SK-N-SH treated with all-trans-retinoic acid at 6 μM for 48 hours (cell line): ENCODE measurements at regions not wholly inside any gene's neighbourhood (a gene's known extent, or its start where the extent isn't known, plus 50 kb on each side); places are given as distances from the start of the nearest gene placed in this dataset.
A peak's percentile ranks its signal among the peaks of the same experiment; 100 is the strongest.

Experiments used
- ATAC-seq: fragments of 200-7000 bp; cut with Tn5 transposase; 3 replicates; pipeline ENCODE4 v1.9.1; 2020; ENCODE audit warnings: mild to moderate bottlenecking, moderate library complexity
- ARNTL ChIP-seq: fragments of 450-650 bp; formaldehyde crosslinking; IDR thresholded peaks from 2 replicates; pipeline ENCODE4 v1.5.0; 2020; ENCODE audit warnings: low read depth, mild to moderate bottlenecking, moderate library complexity, borderline replicate concordance
- BACH2 ChIP-seq: fragments of 250-450 bp; sonication (Bioruptor Pico); IDR thresholded peaks from 2 replicates; pipeline ENCODE4 v1.9.0; 2021; ENCODE audit warnings: mild to moderate bottlenecking, borderline replicate concordance
- CSDC2 ChIP-seq: fragments of 250-450 bp; sonication (Bioruptor Pico); IDR thresholded peaks from 2 replicates; pipeline ENCODE4 v1.5.0; 2020; ENCODE audit warnings: mild to moderate bottlenecking, moderate library complexity
- CSRNP3 ChIP-seq: fragments of 250-450 bp; sonication (Bioruptor Pico); IDR thresholded peaks from 2 replicates; pipeline ENCODE4 v1.5.1; 2021; ENCODE audit warnings: mild to moderate bottlenecking, moderate library complexity
- ESRRG ChIP-seq: fragments of 250-450 bp; sonication (Bioruptor Pico); IDR thresholded peaks from 2 replicates; pipeline ENCODE4 v1.6.1; 2021; ENCODE audit warnings: mild to moderate bottlenecking
- GLIS3 ChIP-seq: fragments of 250-450 bp; sonication (Bioruptor Pico); IDR thresholded peaks from 2 replicates; pipeline ENCODE4 v1.5.0; 2020; ENCODE audit warnings: mild to moderate bottlenecking, moderate library complexity
- ISL1 ChIP-seq: fragments of 250-450 bp; sonication (Bioruptor Pico); IDR thresholded peaks from 2 replicates; pipeline ENCODE4 v2.1.2; 2022; ENCODE audit warnings: mild to moderate bottlenecking, moderate library complexity
- OSR1 ChIP-seq: fragments of 250-450 bp; sonication (Bioruptor Pico); IDR thresholded peaks from 2 replicates; pipeline ENCODE4 v1.8.0; 2022; ENCODE audit warnings: moderate library complexity, mild to moderate bottlenecking, inconsistent platforms
- PPARA ChIP-seq: fragments of 250-450 bp; sonication (Bioruptor Pico); IDR thresholded peaks from 2 replicates; pipeline ENCODE4 v1.5.0; 2020; ENCODE audit warnings: mild to moderate bottlenecking, borderline replicate concordance
- RARB ChIP-seq: fragments of 250-450 bp; sonication (Bioruptor Pico); IDR thresholded peaks from 2 replicates; pipeline ENCODE4 v1.8.0; 2021; ENCODE audit warnings: mild to moderate bottlenecking, moderate library complexity
- SNAI2 ChIP-seq: fragments of 250-450 bp; sonication (Bioruptor Pico); IDR thresholded peaks from 2 replicates; pipeline ENCODE4 v1.5.0; 2020; ENCODE audit warnings: mild to moderate bottlenecking, moderate library complexity
- TCF4 ChIP-seq: fragments of 250-450 bp; sonication (Bioruptor Pico); IDR thresholded peaks from 2 replicates; pipeline ENCODE4 v1.8.0; 2021; ENCODE audit warnings: mild to moderate bottlenecking, moderate library complexity, borderline replicate concordance
- TOX ChIP-seq: fragments of 250-450 bp; sonication (Bioruptor Pico); IDR thresholded peaks from 2 replicates; pipeline ENCODE4 v1.8.0; 2021; ENCODE audit warnings: mild to moderate bottlenecking, moderate library complexity, borderline replicate concordance
- TSHZ2 ChIP-seq: fragments of 250-450 bp; sonication (Bioruptor Pico); IDR thresholded peaks from 2 replicates; pipeline ENCODE4 v1.5.0; 2020; ENCODE audit warnings: mild to moderate bottlenecking, moderate library complexity
- ZC3H10 ChIP-seq: fragments of 250-450 bp; sonication (Bioruptor Pico); IDR thresholded peaks from 2 replicates; pipeline ENCODE4 v1.5.1; 2021; ENCODE audit warnings: mild to moderate bottlenecking, moderate library complexity
- ZFP3 ChIP-seq: fragments of 250-450 bp; sonication (Bioruptor Pico); IDR thresholded peaks from 2 replicates; pipeline ENCODE4 v1.5.0; 2020; ENCODE audit warnings: mild to moderate bottlenecking, moderate library complexity
- ZFP30 ChIP-seq: fragments of 450-650 bp; formaldehyde crosslinking; IDR thresholded peaks from 2 replicates; pipeline ENCODE4 v1.5.0; 2022; ENCODE audit warnings: mild to moderate bottlenecking, moderate library complexity
- ZNF565 ChIP-seq: fragments of 450-650 bp; formaldehyde crosslinking; conservative IDR thresholded peaks from 2 replicates; pipeline ENCODE4 v1.5.0; 2020; ENCODE audit warnings: low read depth, mild to moderate bottlenecking, moderate library complexity
- ZNF8 ChIP-seq: fragments of 450-650 bp; formaldehyde crosslinking; IDR thresholded peaks from 2 replicates; pipeline ENCODE4 v1.5.0; 2020; ENCODE audit warnings: mild to moderate bottlenecking, moderate library complexity
- TF ChIP-seq, protein P1 (sequence below): fragments of 250-450 bp; sonication (Bioruptor Pico); IDR thresholded peaks from 2 replicates; pipeline ENCODE4 v1.8.0; 2020; ENCODE audit warnings: mild to moderate bottlenecking, moderate library complexity, borderline replicate concordance
- TF ChIP-seq, protein P2 (sequence below): fragments of 250-450 bp; sonication (Bioruptor Pico); IDR thresholded peaks from 2 replicates; pipeline ENCODE4 v1.5.1; 2020; ENCODE audit warnings: low read depth, mild to moderate bottlenecking, moderate library complexity

DNA sequence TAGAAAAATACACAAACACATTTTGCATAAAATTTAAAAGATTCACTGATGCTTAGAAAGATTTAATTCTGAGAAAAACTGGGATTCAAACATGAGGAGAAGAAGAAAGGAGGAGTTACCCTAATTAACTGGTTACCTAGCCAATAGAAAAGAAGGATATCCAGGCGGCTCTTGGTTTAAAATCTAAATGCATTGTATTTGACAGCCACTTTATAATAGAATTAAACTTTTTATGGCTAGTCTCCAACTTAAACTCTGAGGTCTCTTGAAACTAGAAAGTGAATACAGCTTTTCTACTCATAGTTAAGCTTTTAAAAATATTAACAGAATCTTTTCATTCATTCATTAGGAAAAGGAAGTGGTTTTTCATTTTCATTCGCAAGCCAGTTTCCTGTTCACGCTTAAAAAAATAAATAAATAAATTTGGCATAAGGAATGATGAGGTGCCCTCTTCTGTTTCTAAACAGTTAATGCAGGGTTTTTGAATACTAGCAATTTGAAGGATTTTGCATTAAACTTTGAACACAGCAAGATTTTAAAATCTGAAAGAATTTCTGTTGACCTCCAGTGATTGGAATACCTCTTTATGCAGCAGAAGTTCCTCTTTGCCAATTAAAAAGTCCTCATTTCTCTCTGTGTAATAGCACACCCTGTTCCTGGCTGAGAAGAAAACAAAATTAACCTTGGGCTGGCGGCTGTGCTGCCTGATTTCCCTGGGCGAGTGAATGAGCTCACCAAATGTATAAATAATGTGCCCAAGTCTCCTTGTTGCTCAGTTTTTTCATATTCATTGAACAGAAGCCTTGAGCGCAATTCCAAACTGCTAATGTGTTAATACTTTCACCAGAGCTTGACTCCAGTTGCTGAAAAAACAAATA, 105.1 kb downstream of the ZMAT3 start:
- TF ChIP-seq BACH2 (CRISPR knock-in tag), result no peak
- TF ChIP-seq SNAI2 (CRISPR knock-in tag), result no peak
- no peak for TF ChIP-seq ZFP3 (CRISPR knock-in tag)
- no peak for TF ChIP-seq ZNF8 (CRISPR knock-in tag)
- TF ChIP-seq OSR1 (CRISPR knock-in tag), result no peak
- TF ChIP-seq ARNTL (CRISPR knock-in tag), result no peak
- TF ChIP-seq ESRRG (CRISPR knock-in tag), result no peak
- TF ChIP-seq ZNF565 (CRISPR knock-in tag), result no peak
- TF ChIP-seq, protein P1, sequence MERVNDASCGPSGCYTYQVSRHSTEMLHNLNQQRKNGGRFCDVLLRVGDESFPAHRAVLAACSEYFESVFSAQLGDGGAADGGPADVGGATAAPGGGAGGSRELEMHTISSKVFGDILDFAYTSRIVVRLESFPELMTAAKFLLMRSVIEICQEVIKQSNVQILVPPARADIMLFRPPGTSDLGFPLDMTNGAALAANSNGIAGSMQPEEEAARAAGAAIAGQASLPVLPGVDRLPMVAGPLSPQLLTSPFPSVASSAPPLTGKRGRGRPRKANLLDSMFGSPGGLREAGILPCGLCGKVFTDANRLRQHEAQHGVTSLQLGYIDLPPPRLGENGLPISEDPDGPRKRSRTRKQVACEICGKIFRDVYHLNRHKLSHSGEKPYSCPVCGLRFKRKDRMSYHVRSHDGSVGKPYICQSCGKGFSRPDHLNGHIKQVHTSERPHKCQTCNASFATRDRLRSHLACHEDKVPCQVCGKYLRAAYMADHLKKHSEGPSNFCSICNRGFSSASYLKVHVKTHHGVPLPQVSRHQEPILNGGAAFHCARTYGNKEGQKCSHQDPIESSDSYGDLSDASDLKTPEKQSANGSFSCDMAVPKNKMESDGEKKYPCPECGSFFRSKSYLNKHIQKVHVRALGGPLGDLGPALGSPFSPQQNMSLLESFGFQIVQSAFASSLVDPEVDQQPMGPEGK (CRISPR knock-in tag), result no peak
- TF ChIP-seq TCF4 (CRISPR knock-in tag), result no peak
- TF ChIP-seq PPARA, result no peak
- peak; percentile 73 for ATAC-seq

- TF ChIP-seq ZNF565 (CRISPR knock-in tag) (no peak), OSR1 (CRISPR knock-in tag) (no peak), ARNTL (CRISPR knock-in tag) (no peak), ZNF8 (CRISPR knock-in tag) (no peak), SNAI2 (CRISPR knock-in tag) (no peak), GLIS3 (CRISPR knock-in tag) (no peak), CSDC2 (CRISPR knock-in tag) (no peak), ISL1 (CRISPR knock-in tag) (no peak), ZFP30 (no peak), ZC3H10 (CRISPR knock-in tag) (no peak), TOX (CRISPR knock-in tag) (no peak), TCF4 (CRISPR knock-in tag) (no peak), BACH2 (CRISPR knock-in tag) (no peak), ZFP3 (CRISPR knock-in tag) (no peak)
- TF ChIP-seq, protein P1 (CRISPR knock-in tag), result no peak
- TF ChIP-seq, protein P2, sequence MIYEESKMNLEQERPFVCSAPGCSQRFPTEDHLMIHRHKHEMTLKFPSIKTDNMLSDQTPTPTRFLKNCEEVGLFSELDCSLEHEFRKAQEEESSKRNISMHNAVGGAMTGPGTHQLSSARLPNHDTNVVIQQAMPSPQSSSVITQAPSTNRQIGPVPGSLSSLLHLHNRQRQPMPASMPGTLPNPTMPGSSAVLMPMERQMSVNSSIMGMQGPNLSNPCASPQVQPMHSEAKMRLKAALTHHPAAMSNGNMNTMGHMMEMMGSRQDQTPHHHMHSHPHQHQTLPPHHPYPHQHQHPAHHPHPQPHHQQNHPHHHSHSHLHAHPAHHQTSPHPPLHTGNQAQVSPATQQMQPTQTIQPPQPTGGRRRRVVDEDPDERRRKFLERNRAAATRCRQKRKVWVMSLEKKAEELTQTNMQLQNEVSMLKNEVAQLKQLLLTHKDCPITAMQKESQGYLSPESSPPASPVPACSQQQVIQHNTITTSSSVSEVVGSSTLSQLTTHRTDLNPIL (CRISPR knock-in tag), result no peak
- ATAC-seq, result no peak
Measured at GRCh38 chr3:178964551-178964950, 107.1 kb downstream of the ZMAT3 start.

- no peak for ATAC-seq
- TF ChIP-seq GLIS3 (CRISPR knock-in tag) (no peak), BACH2 (CRISPR knock-in tag) (no peak), TOX (CRISPR knock-in tag) (no peak), ZFP3 (CRISPR knock-in tag) (no peak), CSDC2 (CRISPR knock-in tag) (no peak), TSHZ2 (CRISPR knock-in tag) (no peak), ZNF8 (CRISPR knock-in tag) (no peak), ARNTL (CRISPR knock-in tag) (no peak), ESRRG (CRISPR knock-in tag) (no peak), SNAI2 (CRISPR knock-in tag) (no peak), ISL1 (CRISPR knock-in tag) (no peak), RARB (CRISPR knock-in tag) (no peak), TCF4 (CRISPR knock-in tag) (no peak), CSRNP3 (CRISPR knock-in tag) (no peak)
- TF ChIP-seq, protein P2 (CRISPR knock-in tag), result no peak
- TF ChIP-seq, protein P1 (CRISPR knock-in tag), result no peak
Measured at GRCh38 chr3:178960918-178961317, 110.7 kb downstream of the ZMAT3 start.
